ENCODE measurements at regions not wholly inside any gene's neighbourhood (a gene's known extent, or its start where the extent isn't known, plus 50 kb on each side); places are given as distances from the start of the nearest gene placed in this dataset.

GRCh38 chr7:119465798-119466305 is 807.1 kb upstream of the KCND2 start:
- DNase-seq (ENCODE audit: extremely low spot score, unreplicated experiment): no peak
- H3K4me1 Mint-ChIP-seq (ENCODE audit: unreplicated experiment): peaks cover 5% of the 10 kb centered on the region
- no peaks in the 10 kb centered on the region for H3K36me3 Mint-ChIP-seq (ENCODE audit: unreplicated experiment)
- TF ChIP-seq CTCF (IDR thresholded peaks at IDR 0.05): no peak
- H3K4me3 Mint-ChIP-seq (ENCODE audit: unreplicated experiment): no peak overlapping the region
- H3K27ac Mint-ChIP-seq (ENCODE audit: unreplicated experiment): no peak overlapping the region
- no peaks in the 10 kb centered on the region for H3K9me3 Mint-ChIP-seq (ENCODE audit: unreplicated experiment)
- peaks cover 18% of the 10 kb centered on the region for H3K27me3 Mint-ChIP-seq (ENCODE audit: unreplicated experiment)

- H3K4me1 Mint-ChIP-seq (ENCODE audit: unreplicated experiment): no peaks in the 10 kb centered on the region
- H3K4me3 Mint-ChIP-seq (ENCODE audit: unreplicated experiment): no peak overlapping the region
- DNase-seq (ENCODE audit: extremely low spot score, unreplicated experiment): no peak
- H3K36me3 Mint-ChIP-seq (ENCODE audit: unreplicated experiment): no peaks in the 10 kb centered on the region
- H3K27me3 Mint-ChIP-seq (ENCODE audit: unreplicated experiment): peaks cover 19% of the 10 kb centered on the region
- no peaks in the 10 kb centered on the region for H3K9me3 Mint-ChIP-seq (ENCODE audit: unreplicated experiment)
- no peak overlapping the region for H3K27ac Mint-ChIP-seq (ENCODE audit: unreplicated experiment)
- no peak for TF ChIP-seq CTCF (IDR thresholded peaks at IDR 0.05)
Measured at GRCh38 chr7:119472408-119473038, 800.5 kb upstream of the KCND2 start.

GRCh38 chr7:119482209-119482608 is 790.8 kb upstream of the KCND2 start:
- Mint-ChIP-seq H3K36me3 (ENCODE audit: unreplicated experiment) (no peaks in the 10 kb centered on the region), H3K27ac (ENCODE audit: unreplicated experiment) (no peak overlapping the region), H3K9me3 (ENCODE audit: unreplicated experiment) (no peaks in the 10 kb centered on the region), H3K4me1 (ENCODE audit: unreplicated experiment) (peaks cover 6% of the 10 kb centered on the region), H3K27me3 (ENCODE audit: unreplicated experiment) (peaks cover 5% of the 10 kb centered on the region), H3K4me3 (ENCODE audit: unreplicated experiment) (no peak overlapping the region)
- TF ChIP-seq CTCF (IDR thresholded peaks at IDR 0.05): peak; percentile 49
- no peak for DNase-seq (ENCODE audit: extremely low spot score, unreplicated experiment)

- Mint-ChIP-seq H3K4me1 (ENCODE audit: unreplicated experiment) (peaks cover 6% of the 10 kb centered on the region), H3K27me3 (ENCODE audit: unreplicated experiment) (peaks cover 7% of the 10 kb centered on the region), H3K9me3 (ENCODE audit: unreplicated experiment) (no peaks in the 10 kb centered on the region), H3K4me3 (ENCODE audit: unreplicated experiment) (no peak overlapping the region), H3K27ac (ENCODE audit: unreplicated experiment) (no peak overlapping the region), H3K36me3 (ENCODE audit: unreplicated experiment) (no peaks in the 10 kb centered on the region)
- no peak for TF ChIP-seq CTCF (IDR thresholded peaks at IDR 0.05)
- DNase-seq (ENCODE audit: extremely low spot score, unreplicated experiment): no peak
Measured at GRCh38 chr7:119482671-119483070, 790.3 kb upstream of the KCND2 start.

- H3K9me3 Mint-ChIP-seq (ENCODE audit: unreplicated experiment): no peaks in the 10 kb centered on the region
- no peaks in the 10 kb centered on the region for H3K36me3 Mint-ChIP-seq (ENCODE audit: unreplicated experiment)
- H3K4me3 Mint-ChIP-seq (ENCODE audit: unreplicated experiment): no peak overlapping the region
- no peak for TF ChIP-seq CTCF (IDR thresholded peaks at IDR 0.05)
- peaks cover 9% of the 10 kb centered on the region for H3K27me3 Mint-ChIP-seq (ENCODE audit: unreplicated experiment)
- no peak for DNase-seq (ENCODE audit: extremely low spot score, unreplicated experiment)
- H3K27ac Mint-ChIP-seq (ENCODE audit: unreplicated experiment): no peak overlapping the region
- peaks cover 6% of the 10 kb centered on the region for H3K4me1 Mint-ChIP-seq (ENCODE audit: unreplicated experiment)
Measured at GRCh38 chr7:119483364-119483763, 789.6 kb upstream of the KCND2 start.
